KBM-7 (cell line): ENCODE measurements at regions not wholly inside any gene's neighbourhood (a gene's known extent, or its start where the extent isn't known, plus 50 kb on each side); places are given as distances from the start of the nearest gene placed in this dataset.
A peak's percentile ranks its signal among the peaks of the same experiment; 100 is the strongest.

ENCODE experiments used
- DNase-seq: peaks from one replicate; pipeline ENCODE4 v3.0.0-alpha.2; 2015
- in situ Hi-C: fragments of 300-500 bp; cut with MboI; formaldehyde crosslinking; loops from 2 replicates; pipeline ENCODE4 v1.14.3; 2020; ENCODE audit warnings: low sequenced_read_pairs, low pct_unique_long_range_greater_than_20kb, mixed read lengths

DNA sequence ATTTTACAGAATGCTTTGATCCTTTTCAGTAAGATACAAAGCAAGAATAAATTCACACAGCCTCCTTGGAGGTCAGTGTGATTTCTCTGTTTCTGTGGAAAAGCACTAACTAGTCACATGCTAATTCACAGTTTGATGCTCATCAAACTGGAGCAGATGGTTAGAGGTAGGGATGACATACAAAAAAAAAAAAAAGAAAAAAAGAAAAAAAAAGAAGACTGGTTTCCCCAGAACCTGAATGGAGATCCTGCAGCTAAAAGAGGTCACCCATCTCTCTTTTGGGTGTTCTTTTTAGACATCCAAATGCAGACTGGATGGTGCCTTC lies 123.7 kb upstream of the ANKRD55 start:
- in situ Hi-C loops, result no loop called here
- DNase-seq, result no peak

DNA sequence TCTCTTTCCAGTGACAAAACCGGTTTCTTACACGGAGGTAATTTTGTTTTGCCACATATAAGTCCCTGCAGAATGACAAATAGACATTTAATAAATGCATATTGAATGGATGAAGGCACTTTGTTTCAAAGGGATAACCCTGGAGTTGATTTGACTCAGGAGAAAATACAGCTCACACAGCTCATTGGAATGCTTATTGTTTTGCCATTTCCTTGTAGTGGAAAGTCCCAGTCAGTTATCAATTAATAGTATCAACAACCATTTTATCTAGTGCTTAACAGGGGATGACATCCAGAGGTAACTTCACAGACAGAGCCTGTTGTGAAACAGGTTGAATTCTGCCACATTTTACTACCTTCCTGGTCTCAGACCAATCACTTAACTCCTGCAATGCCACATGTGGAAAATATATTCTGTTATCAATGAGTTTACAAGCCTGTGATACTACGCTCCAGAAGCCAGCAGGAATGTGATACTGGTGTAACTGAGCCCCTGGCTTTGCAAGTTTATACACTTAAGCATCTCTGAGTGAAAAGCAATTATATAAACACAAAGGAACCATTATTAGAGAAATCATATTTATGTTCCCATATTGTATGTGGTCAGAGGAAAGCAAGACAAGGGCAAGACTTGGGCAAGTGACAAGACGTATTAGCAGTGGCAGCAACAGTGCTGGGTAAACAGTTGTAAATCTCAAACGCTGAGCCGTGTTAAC lies 123.1 kb upstream of the ANKRD55 start:
- no peak for DNase-seq

DNA sequence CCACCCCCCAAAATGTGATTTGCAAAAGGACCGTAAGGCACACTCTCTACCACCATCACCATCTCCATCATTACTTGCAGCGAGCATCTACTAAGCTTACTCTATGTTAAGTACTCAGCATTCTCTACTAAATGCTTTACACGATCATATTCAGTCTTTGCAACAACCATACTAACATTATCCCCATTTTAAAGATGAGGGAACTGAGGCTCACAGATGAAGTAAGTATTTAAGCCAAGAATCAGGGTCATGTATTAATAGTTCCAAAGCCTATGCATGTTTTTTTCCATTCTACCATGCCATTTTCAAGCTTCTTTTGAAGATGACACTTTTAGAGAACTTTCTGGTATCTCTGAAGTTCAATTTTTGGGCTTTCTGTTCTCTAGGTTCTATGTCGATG lies 121.7 kb upstream of the ANKRD55 start:
- in situ Hi-C loops, result no loop called here
- DNase-seq, result no peak

More for the DNA sequence above, 123.1 kb upstream of the ANKRD55 start:
- in situ Hi-C loops, result no loop called here

DNA sequence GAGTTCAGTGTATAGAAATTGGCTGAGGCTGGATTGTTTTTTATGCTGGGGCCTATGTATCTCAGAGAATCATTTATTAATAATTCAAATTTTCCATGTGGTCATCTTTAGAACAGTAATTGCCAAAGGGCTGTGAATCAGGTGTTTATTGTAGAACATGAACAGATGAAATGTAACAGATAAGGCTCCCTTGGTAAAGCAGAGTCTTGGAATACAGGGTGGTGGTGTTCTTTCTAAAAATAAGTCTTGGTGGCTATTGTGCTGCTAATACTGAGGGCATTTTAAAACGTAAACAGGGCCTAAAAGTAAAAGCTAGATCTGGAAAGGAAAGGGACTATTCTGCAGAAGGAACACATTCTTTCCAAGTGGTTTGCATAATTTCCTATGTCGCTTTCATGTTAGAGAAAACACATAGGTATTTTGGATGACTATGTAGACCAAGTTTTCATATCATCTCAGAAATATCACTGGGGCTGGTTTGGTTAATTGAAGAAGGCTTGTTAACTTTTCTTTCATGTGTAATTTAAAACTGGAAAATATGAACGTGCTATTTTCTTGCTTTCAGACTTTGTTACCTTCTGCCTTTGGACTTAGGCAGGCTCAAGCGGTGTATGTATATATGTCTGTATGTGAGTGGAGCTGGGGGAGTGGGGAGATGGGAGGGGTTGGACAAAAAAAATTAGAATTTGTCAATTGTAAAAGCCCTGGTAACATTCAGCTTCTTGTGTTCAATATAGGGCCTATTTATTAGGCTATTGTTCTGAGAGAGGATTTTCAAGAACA lies 119.9 kb upstream of the ANKRD55 start:
- in situ Hi-C loops, result no loop called here
- no peak for DNase-seq

DNA sequence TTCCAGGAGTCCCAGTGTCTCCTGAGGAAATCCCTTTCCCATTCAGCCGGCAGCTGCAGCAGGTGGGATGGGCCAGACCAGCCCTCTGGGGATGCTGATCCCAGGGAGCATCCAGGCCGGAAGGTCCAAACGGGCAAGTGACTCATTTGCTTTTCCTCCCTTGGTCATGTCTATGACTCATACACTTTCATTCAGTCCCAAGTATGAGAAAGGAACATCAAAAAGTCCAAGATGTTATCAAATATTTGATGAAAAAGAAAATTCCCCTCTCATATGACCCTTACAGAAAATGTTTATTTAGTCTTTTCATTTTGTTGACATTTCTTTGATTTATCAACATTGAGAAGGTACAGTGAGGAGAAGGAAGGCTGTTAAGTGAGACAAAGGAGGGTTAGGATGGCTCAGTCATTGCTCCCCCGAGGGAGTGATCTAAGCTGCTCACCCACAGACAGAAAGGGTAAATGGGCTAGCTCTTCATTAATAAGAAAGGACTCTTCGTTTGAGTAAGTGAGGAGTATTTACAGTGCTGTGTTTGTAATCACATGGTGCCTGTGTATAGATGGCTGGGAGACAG lies 117.6 kb upstream of the ANKRD55 start:
- in situ Hi-C loops, result no loop called here
- DNase-seq, result no peak

DNA sequence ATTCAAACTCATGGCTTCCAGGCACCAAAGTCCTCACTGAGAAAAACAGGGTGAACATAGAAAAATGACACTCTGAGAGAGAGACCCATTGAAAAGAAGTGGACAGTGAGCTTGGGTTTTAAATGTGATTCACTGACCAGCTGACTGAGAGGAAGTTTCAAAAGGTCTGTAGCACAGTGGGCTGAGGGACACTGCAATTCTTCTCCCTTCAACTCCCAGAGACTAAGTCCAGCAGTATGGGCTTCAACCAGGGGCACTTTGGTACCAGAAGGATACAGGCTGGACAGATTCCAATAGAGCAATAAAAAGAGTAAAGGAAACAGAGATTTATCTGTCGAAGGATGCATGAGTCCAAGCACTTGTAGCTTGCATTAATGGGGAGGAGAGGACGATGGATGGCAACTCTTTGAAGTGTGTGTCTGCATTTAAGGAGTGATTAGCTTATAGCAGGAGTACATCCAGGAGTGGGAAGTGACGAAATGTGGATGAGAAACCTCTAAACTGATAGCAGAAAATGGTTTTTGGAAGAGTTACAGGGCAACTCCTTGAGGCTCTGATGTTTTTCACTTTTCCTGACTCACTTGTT lies 117.0 kb upstream of the ANKRD55 start:
- in situ Hi-C loops, result no loop called here
- DNase-seq, result no peak

DNA sequence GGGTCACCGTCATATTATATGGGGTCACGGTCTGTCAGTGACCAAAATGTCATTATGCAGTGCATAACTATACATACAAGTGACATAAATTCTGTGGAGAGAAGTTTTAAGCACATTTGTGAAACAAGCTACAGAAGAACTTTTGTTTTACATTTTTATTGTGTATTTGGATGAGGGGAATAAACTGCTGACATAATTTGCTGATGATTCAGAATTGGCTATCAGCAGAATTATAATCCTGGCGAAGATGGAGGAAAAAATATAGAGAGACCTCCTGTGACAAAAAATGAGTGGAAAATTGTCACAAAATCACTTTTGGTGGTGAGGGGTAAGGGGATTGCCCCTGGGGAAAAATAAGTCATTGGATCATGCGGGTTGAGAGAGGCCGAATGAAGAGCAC lies 116.3 kb upstream of the ANKRD55 start:
- no peak for DNase-seq
- in situ Hi-C loops, result no loop called here

DNA sequence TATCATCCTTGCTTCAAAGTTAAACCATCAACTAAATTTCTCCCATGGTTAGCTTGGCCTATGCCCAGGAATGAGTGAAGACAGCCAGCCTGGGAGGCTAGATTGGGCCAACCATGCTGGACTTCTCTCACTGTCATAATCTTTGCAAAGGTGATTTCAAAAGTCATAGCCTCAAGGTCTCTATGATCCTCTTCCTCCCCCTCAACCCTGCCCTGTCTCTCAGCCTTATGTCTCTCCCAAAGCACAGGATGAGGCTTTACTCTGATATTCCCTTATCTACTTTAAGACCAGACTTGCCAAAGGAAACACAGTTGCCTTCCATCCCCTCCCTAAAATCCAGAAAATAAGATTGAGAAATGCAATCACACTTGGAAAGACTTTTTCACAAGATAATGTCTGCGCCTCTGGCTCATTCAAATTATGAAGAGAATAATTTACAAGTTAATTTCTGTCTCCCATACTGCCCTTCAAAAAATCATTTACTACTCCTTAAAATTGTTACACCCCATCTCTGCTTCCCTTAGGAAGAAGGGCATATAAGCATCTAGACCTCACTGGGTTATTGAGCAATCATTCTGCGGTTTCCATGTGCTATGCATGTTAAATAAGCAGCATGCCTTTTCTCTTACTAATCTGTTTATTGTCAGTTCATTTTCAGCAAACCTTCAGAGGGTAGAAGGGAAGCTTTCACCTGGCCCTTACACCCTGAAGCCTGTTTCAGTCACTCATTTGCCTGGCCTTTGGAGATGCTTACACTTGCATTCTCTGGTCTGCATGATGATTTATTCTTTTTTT lies 113.8 kb upstream of the ANKRD55 start:
- in situ Hi-C loops, result no loop called here
- peak; percentile 60 for DNase-seq

DNA sequence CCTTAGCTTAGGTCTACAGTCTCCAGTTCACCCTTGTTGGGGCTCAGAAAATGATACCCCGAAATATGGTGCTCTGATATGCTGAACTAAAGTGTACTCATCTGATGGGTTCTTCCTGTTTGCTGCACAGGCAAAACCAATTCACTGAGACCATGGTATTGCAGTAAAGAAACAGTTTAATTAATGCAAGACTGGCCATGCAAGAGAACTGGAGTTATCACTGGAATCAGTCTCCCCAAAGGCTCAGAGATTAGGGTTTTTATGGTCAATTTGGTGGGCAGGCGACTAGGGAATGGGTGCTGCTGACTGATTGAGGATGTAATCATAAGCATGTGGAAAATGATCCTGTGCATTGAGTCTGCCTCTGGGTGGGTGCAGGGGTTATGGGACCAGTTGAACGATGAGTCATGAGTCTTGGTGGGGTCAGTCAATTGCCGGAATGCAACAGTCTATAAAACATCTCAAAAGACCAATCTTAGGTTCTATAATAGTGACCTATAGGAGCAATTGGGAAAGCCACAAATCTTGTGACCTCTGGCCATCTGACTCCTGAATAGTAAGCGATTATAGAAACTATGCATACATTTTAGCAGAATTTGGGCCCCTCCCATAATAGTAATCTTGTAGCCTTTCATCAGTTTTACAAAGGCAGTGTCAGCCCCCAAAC lies 113.0 kb upstream of the ANKRD55 start:
- in situ Hi-C loops, result no loop called here
- DNase-seq, result no peak

DNA sequence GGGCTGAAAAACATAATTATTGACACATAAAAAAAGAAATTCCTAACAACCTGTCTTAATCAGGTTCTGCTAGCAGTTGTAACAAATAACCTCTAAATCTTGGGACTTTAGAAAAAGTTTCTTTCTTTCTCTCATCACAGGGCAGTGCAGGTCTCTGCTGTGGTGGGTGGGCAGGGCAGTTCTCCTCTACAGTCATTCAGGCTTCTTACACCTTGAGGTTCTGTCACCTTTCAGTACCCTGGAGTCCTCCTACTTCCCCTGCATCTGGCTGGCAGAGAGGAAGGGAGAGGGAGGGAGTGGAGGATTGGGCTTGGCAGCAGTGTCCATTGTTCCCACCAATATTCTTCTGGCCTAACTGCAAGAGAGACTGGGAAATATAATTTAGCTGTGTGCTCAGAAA lies 112.2 kb upstream of the ANKRD55 start:
- no peak for DNase-seq
- in situ Hi-C loops, result no loop called here

DNA sequence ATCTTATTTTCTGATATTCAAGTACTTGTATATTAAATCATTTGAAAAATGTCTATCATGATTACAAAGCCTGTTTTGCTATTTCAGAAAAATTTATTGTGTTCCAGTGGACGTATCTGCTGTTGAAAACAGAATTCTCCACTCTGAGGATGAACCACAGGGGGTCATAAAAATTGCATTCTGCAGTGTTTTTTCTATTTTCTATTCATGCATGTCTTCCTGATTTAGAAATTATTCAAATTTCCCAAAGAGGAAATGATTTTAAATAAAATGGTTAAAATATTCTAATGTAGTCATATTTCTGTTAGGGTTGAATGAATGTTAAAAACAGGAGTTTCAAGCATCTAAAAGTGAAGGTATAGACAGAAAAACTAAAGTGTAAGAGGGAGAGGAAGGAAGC lies 111.5 kb upstream of the ANKRD55 start:
- in situ Hi-C loops, result no loop called here
- no peak for DNase-seq

DNA sequence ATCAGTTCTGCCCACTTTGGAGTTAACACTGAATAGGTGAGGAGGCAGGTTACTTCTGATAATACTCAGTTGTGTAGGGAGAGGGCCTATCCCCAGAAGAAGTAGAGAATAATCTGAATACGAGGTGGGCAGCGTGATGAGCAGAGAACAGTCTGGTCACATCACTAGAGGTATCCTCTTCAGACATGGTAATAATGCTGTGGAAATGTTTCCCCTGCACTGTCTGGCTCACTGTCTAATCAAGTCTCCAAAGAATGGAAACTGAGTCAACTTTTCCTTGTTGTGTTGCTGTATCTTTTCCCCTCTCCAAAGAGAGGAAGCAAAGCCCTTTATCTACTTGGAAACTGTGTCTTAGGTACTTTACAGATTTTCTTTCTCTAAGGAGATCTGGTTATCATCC lies 110.9 kb upstream of the ANKRD55 start:
- in situ Hi-C loops, result no loop called here
- DNase-seq, result no peak

DNA sequence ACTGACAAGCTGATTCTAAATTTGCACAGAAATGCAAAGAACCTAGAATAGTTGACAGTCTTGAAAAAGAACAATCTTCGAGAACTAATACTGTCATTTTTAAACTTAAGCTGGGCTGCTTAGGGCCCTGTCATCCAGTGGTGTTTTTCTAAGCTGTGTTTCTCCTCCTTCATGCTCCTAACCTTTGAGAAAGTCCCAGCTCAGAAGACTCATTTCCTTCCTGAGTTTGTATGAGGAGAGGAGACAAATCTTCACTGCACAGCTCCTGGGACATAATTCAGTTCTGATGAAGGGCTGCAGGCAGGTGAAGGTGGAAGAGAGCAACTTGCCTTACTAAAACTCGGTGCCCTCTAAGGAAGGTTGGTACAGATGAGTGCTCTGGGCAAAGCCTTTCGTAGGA lies 109.5 kb upstream of the ANKRD55 start:
- in situ Hi-C loops, result no loop called here
- DNase-seq, result no peak

DNA sequence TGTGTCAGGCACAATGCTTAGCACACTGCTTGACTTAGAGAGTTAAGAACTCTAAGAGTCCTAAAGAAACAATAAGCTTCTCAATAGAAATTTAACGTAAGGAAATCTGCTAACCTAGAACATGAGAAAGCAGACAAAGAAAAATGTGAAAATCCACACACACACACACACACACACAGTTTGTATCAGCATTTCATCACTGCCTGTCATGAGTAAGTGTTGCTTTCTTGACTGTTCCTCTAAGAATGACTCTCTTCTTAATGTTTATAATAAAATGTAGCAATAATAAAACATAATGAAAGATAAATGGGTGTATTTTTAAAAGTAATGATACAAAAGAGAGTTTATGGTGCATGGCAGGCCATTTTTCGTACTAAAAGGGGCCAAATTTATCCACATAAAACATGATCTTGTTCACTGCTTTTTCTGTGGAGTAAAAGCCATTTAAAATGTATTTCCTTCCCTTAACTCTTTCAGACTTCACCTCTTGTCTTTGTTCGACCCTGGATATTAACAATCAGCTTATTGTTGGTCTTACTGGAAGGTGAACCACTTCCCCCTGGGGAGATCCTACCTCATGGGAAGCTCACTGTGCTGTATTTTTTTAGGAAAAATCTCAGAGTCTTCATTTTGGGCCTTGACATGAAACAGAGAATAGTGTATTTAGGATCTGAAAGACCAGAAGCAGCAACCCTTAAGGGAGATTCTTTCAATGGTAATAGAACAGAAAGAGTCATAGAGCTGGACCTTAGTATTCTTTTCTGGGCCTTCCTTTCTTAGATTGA lies 107.3 kb upstream of the ANKRD55 start:
- in situ Hi-C loops, result no loop called here
- no peak for DNase-seq

DNA sequence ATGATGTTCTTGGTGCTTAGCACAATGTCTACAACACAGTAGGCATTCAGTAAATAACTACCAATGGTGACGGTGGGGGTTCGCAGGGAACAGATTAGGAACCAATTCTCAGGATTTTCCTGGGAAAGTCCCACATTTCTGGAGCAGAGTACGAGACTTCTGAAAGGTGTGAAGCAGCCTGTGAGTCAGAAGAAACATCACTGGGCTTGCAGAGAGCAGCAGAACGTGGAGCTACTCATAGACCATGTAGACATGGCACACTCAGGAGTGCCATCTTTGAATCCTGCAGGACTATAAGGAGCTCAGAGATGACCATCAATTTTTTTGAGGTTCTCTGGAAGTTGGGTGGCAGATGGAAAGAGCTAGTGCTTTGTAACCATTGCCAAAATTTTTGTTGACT lies 106.6 kb upstream of the ANKRD55 start:
- DNase-seq, result no peak
- in situ Hi-C loops, result no loop called here

DNA sequence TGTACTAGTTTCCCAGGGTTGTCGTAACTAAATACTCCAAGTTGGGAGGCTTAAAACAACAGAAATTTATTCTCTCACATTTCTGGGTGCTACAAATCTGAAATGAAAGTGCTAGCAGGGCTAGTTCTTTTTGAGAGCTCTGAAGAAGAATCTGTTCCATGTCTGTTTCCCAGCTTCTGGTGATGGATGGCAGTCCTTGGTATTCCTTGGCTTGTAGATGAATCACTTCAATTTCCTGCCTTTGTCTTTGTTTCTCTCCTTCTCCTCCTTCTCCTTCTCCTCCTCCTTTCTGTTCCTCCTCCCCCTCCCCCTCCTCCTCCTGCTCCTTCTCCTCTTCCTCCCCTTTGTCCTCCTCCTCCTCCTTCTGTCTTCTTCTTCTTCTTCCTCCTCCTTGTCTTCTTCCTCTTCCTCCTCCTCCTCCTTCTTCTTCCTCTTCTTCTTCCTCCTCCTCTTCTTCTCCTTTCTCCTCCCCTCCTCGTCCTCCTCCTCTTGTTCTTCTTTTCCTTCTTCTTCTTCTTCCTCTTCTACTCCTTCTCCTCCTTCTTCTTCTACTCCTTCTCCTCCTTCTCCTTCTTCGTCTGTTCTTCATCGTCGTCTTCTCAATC lies 104.7 kb upstream of the ANKRD55 start:
- in situ Hi-C loops, result no loop called here
- DNase-seq, result no peak

DNA sequence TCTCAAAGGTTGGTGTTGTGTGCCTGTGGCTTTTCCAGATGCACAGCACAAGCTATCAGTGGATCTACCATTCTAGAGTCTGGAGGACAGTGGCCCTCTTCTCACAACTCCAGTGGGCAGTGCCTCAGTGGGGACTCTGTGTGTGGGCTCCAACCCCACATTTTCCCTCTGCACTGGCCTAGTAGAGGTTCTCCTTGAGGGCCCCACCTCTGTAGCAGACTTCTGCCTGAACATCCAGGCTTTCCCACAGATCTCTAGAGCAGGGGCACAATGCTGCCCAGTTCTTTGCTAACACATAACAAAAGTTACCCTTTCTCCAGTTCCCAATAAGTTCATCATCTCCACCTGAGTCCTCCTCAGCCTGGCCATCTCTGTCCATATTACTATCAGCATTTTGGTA lies 102.1 kb upstream of the ANKRD55 start:
- no peak for DNase-seq
- in situ Hi-C loops, result no loop called here

DNA sequence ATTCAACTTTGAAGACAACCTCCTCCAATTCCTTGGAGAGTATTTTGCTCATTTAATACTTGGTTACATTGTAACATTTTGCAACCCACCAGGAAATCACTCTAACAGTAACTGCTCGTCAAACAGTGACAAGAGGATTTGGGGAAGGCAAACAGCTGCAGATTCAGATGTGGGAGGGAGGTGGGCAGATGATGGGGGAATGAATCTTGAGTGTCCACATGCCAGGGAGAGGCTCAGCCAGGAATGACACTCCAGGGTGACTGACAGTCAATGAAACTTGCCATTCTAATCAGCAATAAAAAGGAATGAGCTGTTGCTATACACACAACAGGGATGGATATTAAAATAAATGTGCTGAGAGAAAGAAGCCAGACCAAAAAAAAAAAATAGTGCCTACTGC lies 97.7 kb upstream of the ANKRD55 start:
- in situ Hi-C loops, result no loop called here
- DNase-seq, result no peak
